Breast epithelium (tissue), 4 donors: ENCODE measurements at regions not wholly inside any gene's neighbourhood (a gene's known extent, or its start where the extent isn't known, plus 50 kb on each side); places are given as distances from the start of the nearest gene placed in this dataset.
A peak's percentile ranks its signal among the peaks of the same experiment; 100 is the strongest.

Source experiments
- DNase-seq, 2 donors: peaks; one replicate each; pipeline ENCODE4 v3.0.0-alpha.2; 2019; ENCODE audit warnings: low spot score in 2 of 2
- H3K27ac ChIP-seq, 2 donors: fragments of 200-600 bp; sonication (generic) in 1 of 2; one replicate each; pipeline ENCODE4 v1.5.1; 2016 to 2019; ENCODE audit warnings: mild to moderate bottlenecking in 1 of 2
- H3K27me3 ChIP-seq, 2 donors: fragments of 200-600 bp; sonication (generic) in 1 of 2; one replicate each; pipeline versions ENCODE4 v1.5.1 to v1.6.0; 2017 to 2019; ENCODE audit warnings: control low read depth in 1 of 2, mild to moderate bottlenecking in 1 of 2
- H3K36me3 ChIP-seq: fragments of 200-600 bp; one replicate; pipeline ENCODE4 v1.5.1; 2019
- H3K4me1 ChIP-seq, 2 donors: fragments of 200-600 bp; sonication (generic); one replicate each; pipeline ENCODE4 v1.5.1; 2016 to 2019; ENCODE audit warnings: control low read depth in 1 of 2
- H3K4me3 ChIP-seq, 3 donors: fragments of 200-600 bp; sonication (generic); 1 replicate in 2 of 3; 2 replicates in 1 of 3; pipeline ENCODE4 v1.5.1; 2016 to 2019; ENCODE audit warnings: mild to moderate bottlenecking in 3 of 3, moderate library complexity in 2 of 3
- H3K9me3 ChIP-seq, 2 donors: fragments of 200-600 bp; sonication (generic) in 1 of 2; one replicate each; pipeline ENCODE4 v1.5.1; 2016 to 2019; ENCODE audit warnings: control low read depth in 1 of 2
- CTCF ChIP-seq, 3 donors: fragments of 450-650 bp; IDR thresholded peaks; one replicate each; pipeline ENCODE4 v1.5.1; 2016 to 2017; ENCODE audit warnings: antibody characterized with exemption in 3 of 3, mild to moderate bottlenecking in 3 of 3, moderate library complexity in 3 of 3
- POLR2A ChIP-seq: fragments of 450-650 bp; IDR thresholded peaks from one replicate; pipeline ENCODE4 v1.6.1; 2016; ENCODE audit warnings: antibody characterized with exemption, mild to moderate bottlenecking, moderate library complexity
- POLR2AphosphoS5 ChIP-seq, 3 donors: sonication (generic); formaldehyde crosslinking; IDR thresholded peaks; one replicate each; pipeline ENCODE4 v1.6.1; 2017; ENCODE audit warnings: antibody characterized with exemption in 3 of 3
- intact Hi-C: fragments of 100-400 bp; cut with DNase I; formaldehyde crosslinking; loops from one replicate; pipeline ENCODE4 v1.15.1; 2023; ENCODE audit warnings: low total_unique reads

GRCh38 chr13:109667807-109668291, 118.5 kb downstream of the IRS2 start:
- peaks cover 0 to 7% of the 10 kb centered on the region in 2 donors for H3K4me1 ChIP-seq
- H3K36me3 ChIP-seq, result no peaks in the 10 kb centered on the region
- H3K27ac ChIP-seq, result peak overlapping the region; percentile 19 to 70
- H3K9me3 ChIP-seq, result no peaks in the 10 kb centered on the region
- TF ChIP-seq CTCF (IDR thresholded peaks at IDR 0.05) (no peak), POLR2A (no peak), POLR2AphosphoS5 (IDR thresholded peaks at IDR 0.05) (no peak)
- peak in 1 of 2 donors; percentile 32 for DNase-seq
- no peak overlapping the region for H3K4me3 ChIP-seq
- H3K27me3 ChIP-seq, result no peaks in the 10 kb centered on the region
- intact Hi-C loops, result no loop called here

- TF ChIP-seq POLR2A, result no peak
- no peak for TF ChIP-seq CTCF (IDR thresholded peaks at IDR 0.05)
- TF ChIP-seq POLR2AphosphoS5 (IDR thresholded peaks at IDR 0.05), result no peak
- no peaks in the 10 kb centered on the region for H3K36me3 ChIP-seq
- no peaks in the 10 kb centered on the region for H3K9me3 ChIP-seq
- intact Hi-C loops, result no loop called here
- peaks cover 0 to 7% of the 10 kb centered on the region in 2 donors for H3K4me1 ChIP-seq
- H3K27ac ChIP-seq, result peak overlapping the region; percentile 30 to 70
- no peak overlapping the region for H3K4me3 ChIP-seq
- DNase-seq, result no peak
- H3K27me3 ChIP-seq, result no peaks in the 10 kb centered on the region
Measured at GRCh38 chr13:109667056-109667455, 119.3 kb downstream of the IRS2 start.

- Histone ChIP-seq H3K4me1 (peaks cover 0 to 7% of the 10 kb centered on the region in 2 donors), H3K36me3 (no peaks in the 10 kb centered on the region), H3K4me3 (no peak overlapping the region), H3K9me3 (no peaks in the 10 kb centered on the region), H3K27ac (no peak overlapping the region), H3K27me3 (no peaks in the 10 kb centered on the region)
- intact Hi-C loops, result no loop called here
- TF ChIP-seq POLR2A, result no peak
- no peak for TF ChIP-seq POLR2AphosphoS5 (IDR thresholded peaks at IDR 0.05)
- TF ChIP-seq CTCF (IDR thresholded peaks at IDR 0.05), result no peak
- no peak for DNase-seq
Measured at GRCh38 chr13:109666656-109667055, 119.7 kb downstream of the IRS2 start.

- intact Hi-C loops, result no loop called here
- Histone ChIP-seq H3K27ac (no peak overlapping the region), H3K4me1 (peaks cover 0 to 7% of the 10 kb centered on the region in 2 donors), H3K9me3 (no peaks in the 10 kb centered on the region), H3K4me3 (no peak overlapping the region), H3K27me3 (no peaks in the 10 kb centered on the region), H3K36me3 (no peaks in the 10 kb centered on the region)
- no peak for TF ChIP-seq POLR2A
- TF ChIP-seq CTCF (IDR thresholded peaks at IDR 0.05), result no peak
- TF ChIP-seq POLR2AphosphoS5 (IDR thresholded peaks at IDR 0.05), result no peak
- no peak for DNase-seq
Measured at GRCh38 chr13:109665781-109666249, 120.6 kb downstream of the IRS2 start.

GRCh38 chr13:109665240-109665639, 121.1 kb downstream of the IRS2 start:
- Histone ChIP-seq H3K27me3 (no peaks in the 10 kb centered on the region), H3K27ac (no peak overlapping the region), H3K4me1 (peaks cover 0 to 7% of the 10 kb centered on the region in 2 donors), H3K36me3 (no peaks in the 10 kb centered on the region), H3K9me3 (no peaks in the 10 kb centered on the region), H3K4me3 (no peak overlapping the region)
- intact Hi-C loops, result no loop called here
- TF ChIP-seq POLR2A, result no peak
- TF ChIP-seq POLR2AphosphoS5 (IDR thresholded peaks at IDR 0.05), result no peak
- TF ChIP-seq CTCF (IDR thresholded peaks at IDR 0.05), result no peak
- no peak for DNase-seq
